ENCODE measurements at regions not wholly inside any gene's neighbourhood (a gene's known extent, or its start where the extent isn't known, plus 50 kb on each side); places are given as distances from the start of the nearest gene placed in this dataset.

- Histone ChIP-seq H3K27ac (no peak overlapping the region), H3K9ac (ENCODE audit: low read depth in 2 of 2, low read length in 2 of 2) (no peak overlapping the region), H3K36me3 (no peaks in the 10 kb centered on the region), H3K9me3 (no peaks in the 10 kb centered on the region), H3K4me1 (no peaks in the 10 kb centered on the region), H3K4me3 (no peak overlapping the region), H3K27me3 (no peaks in the 10 kb centered on the region)
- TF ChIP-seq, protein P1, sequence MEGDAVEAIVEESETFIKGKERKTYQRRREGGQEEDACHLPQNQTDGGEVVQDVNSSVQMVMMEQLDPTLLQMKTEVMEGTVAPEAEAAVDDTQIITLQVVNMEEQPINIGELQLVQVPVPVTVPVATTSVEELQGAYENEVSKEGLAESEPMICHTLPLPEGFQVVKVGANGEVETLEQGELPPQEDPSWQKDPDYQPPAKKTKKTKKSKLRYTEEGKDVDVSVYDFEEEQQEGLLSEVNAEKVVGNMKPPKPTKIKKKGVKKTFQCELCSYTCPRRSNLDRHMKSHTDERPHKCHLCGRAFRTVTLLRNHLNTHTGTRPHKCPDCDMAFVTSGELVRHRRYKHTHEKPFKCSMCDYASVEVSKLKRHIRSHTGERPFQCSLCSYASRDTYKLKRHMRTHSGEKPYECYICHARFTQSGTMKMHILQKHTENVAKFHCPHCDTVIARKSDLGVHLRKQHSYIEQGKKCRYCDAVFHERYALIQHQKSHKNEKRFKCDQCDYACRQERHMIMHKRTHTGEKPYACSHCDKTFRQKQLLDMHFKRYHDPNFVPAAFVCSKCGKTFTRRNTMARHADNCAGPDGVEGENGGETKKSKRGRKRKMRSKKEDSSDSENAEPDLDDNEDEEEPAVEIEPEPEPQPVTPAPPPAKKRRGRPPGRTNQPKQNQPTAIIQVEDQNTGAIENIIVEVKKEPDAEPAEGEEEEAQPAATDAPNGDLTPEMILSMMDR (IDR thresholded peaks at IDR 0.05) = no peak
- intact Hi-C loops (cut with DNase I) = no loop called here
- no peak for DNase-seq
Observed at GRCh38 chr10:31143331-31143935, 111.8 kb upstream of the ZNF438 start.

DNA sequence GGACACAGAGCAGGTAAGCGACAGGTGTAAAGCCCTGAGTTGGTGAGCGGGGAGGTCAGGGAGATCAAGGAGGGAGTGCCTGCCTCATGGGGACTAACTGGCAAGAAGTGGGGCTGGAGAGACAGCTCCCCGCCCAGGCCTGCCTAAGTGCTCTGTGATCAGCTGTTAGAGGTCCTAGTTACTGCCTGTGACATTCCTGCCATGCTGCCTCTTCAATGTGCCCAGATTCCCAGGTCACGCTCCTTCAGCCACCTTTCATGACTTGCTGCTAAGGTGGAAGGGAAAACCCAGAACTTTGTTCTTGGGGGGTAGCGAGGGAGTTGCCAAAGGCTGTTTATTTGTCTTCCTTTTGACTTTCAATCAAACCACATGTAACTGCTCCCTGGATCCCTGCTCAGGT lies 114.3 kb upstream of the ZNF438 start:
- intact Hi-C loops (cut with DNase I) = no loop called here
- Histone ChIP-seq H3K9me3 (no peaks in the 10 kb centered on the region), H3K9ac (ENCODE audit: low read depth in 2 of 2, low read length in 2 of 2) (peak overlapping the region in 1 of 2 donors; percentile 31), H3K4me1 (no peaks in the 10 kb centered on the region), H3K36me3 (no peaks in the 10 kb centered on the region), H3K27ac (no peak overlapping the region), H3K4me3 (no peak overlapping the region), H3K27me3 (no peaks in the 10 kb centered on the region)
- TF ChIP-seq, protein P1 (IDR thresholded peaks at IDR 0.05) = no peak
- no peak for DNase-seq

- no peaks in the 10 kb centered on the region for H3K27me3 ChIP-seq
- DNase-seq = no peak
Observed at GRCh38 chr10:31146491-31147209, 115.0 kb upstream of the ZNF438 start.

GRCh38 chr10:31147210-31147608 lies 115.5 kb upstream of the ZNF438 start:
- DNase-seq = no peak
- Histone ChIP-seq H3K9me3 (no peaks in the 10 kb centered on the region), H3K27ac (peak overlapping the region; percentile 2), H3K4me3 (no peak overlapping the region), H3K36me3 (no peaks in the 10 kb centered on the region), H3K9ac (ENCODE audit: low read depth in 2 of 2, low read length in 2 of 2) (no peak overlapping the region), H3K4me1 (no peaks in the 10 kb centered on the region), H3K27me3 (no peaks in the 10 kb centered on the region)
- intact Hi-C loops (cut with DNase I) = no loop called here
- TF ChIP-seq, protein P1 (IDR thresholded peaks at IDR 0.05) = no peak

More at GRCh38 chr10:31146491-31147209, 115.0 kb upstream of the ZNF438 start:
- H3K4me3 ChIP-seq = no peak overlapping the region
- H3K27ac ChIP-seq = peak overlapping the region; percentile 2
- intact Hi-C loops (cut with DNase I) = no loop called here
- peak overlapping the region in 1 of 2 donors; percentile 31 for H3K9ac ChIP-seq (ENCODE audit: low read depth in 2 of 2, low read length in 2 of 2)
- TF ChIP-seq, protein P1 (IDR thresholded peaks at IDR 0.05) = no peak
- H3K4me1 ChIP-seq = no peaks in the 10 kb centered on the region
- H3K36me3 ChIP-seq = no peaks in the 10 kb centered on the region
- no peaks in the 10 kb centered on the region for H3K9me3 ChIP-seq

- intact Hi-C loops (cut with DNase I) = no loop called here
- H3K36me3 ChIP-seq = no peaks in the 10 kb centered on the region
- TF ChIP-seq, protein P1 (IDR thresholded peaks at IDR 0.05) = no peak
- H3K27me3 ChIP-seq = no peaks in the 10 kb centered on the region
- H3K9ac ChIP-seq (ENCODE audit: low read depth in 2 of 2, low read length in 2 of 2) = no peak overlapping the region
- no peak overlapping the region for H3K27ac ChIP-seq
- no peak overlapping the region for H3K4me3 ChIP-seq
- H3K9me3 ChIP-seq = no peaks in the 10 kb centered on the region
- no peaks in the 10 kb centered on the region for H3K4me1 ChIP-seq
- no peak for DNase-seq
Observed at GRCh38 chr10:31148951-31149350, 117.3 kb upstream of the ZNF438 start.

Measured in colonic mucosa (tissue), 4 donors.